SK-N-SH (cell line): ENCODE measurements at regions not wholly inside any gene's neighbourhood (a gene's known extent, or its start where the extent isn't known, plus 50 kb on each side); places are given as distances from the start of the nearest gene placed in this dataset.

Source experiments
- CTCF ChIA-PET: fragments of 300-600, 350-600 bp; formaldehyde crosslinking; extraction: SDS; loops from one replicate; lab custom pipeline; 2021; lab: Yijun Ruan, JAX
- POLR2A ChIA-PET: fragments of 350-600 bp; sonication (Branson Sonifier 250); formaldehyde crosslinking; extraction: SDS; loops from one replicate; lab custom pipeline; 2020; ENCODE audit warnings: antibody characterized with exemption, inconsistent platforms; lab: Yijun Ruan, JAX
- DNase-seq: peaks from one replicate; pipeline ENCODE4 v3.0.0; 2012
- H2AFZ ChIP-seq: fragments of 200-600 bp; sonication (generic); 2 replicates; pipeline ENCODE4 v1.8.1; 2016; ENCODE audit warnings: antibody characterized with exemption, mild to moderate bottlenecking, low read depth
- H3F3A ChIP-seq: fragments of 200-600 bp; sonication (generic); replicated peaks from 2 replicates; pipeline ENCODE3; 2016; ENCODE audit warnings: antibody characterized with exemption, mild to moderate bottlenecking; ENCODE audit not compliant: insufficient read depth
- H3K27ac ChIP-seq, 2 experiments: fragments of 200-500 bp in 1 of 2; fragments of 200-600 bp in 1 of 2; sonication (Bioruptor generic) in 1 of 2; sonication (generic), shearing (Covaris generic) in 1 of 2; 2 replicates each; pipeline versions ENCODE4 v1.5.1 to v1.6.1; 2014 to 2016; ENCODE audit warnings: low read depth in 2 of 2, inconsistent platforms in 1 of 2, low read length in 1 of 2, mild to moderate bottlenecking in 1 of 2, mixed read lengths in 1 of 2
- H3K27me3 ChIP-seq: fragments of 200-600 bp; sonication (generic), shearing (Covaris generic); 2 replicates; pipeline ENCODE4 v1.6.1; 2016; ENCODE audit warnings: mixed run types; ENCODE audit not compliant: insufficient read depth
- H3K36me3 ChIP-seq, 2 experiments: fragments of 200-500 bp in 1 of 2; fragments of 200-600 bp in 1 of 2; sonication (Bioruptor generic) in 1 of 2; sonication (generic) in 1 of 2; replicated peaks in 1 of 2; 2 replicates each; pipeline versions ENCODE3 to v1.5.1; 2014 to 2016; ENCODE audit warnings: low read length in 1 of 2, mild to moderate bottlenecking in 1 of 2; ENCODE audit not compliant: insufficient read depth in 2 of 2, control insufficient read depth in 1 of 2
- H3K4me1 ChIP-seq, 2 experiments: fragments of 200-500 bp in 1 of 2; fragments of 200-600 bp in 1 of 2; sonication (Bioruptor generic) in 1 of 2; sonication (generic), shearing (Covaris generic) in 1 of 2; 2 replicates each; pipeline versions ENCODE4 v1.5.1 to v1.6.1; 2014 to 2016; ENCODE audit warnings: low read depth in 1 of 2, low read length in 1 of 2, mixed run types in 1 of 2; ENCODE audit not compliant: insufficient read depth in 2 of 2, control insufficient read depth in 1 of 2
- H3K4me2 ChIP-seq: fragments of 200-600 bp; sonication (generic), shearing (Covaris generic); 2 replicates; pipeline ENCODE4 v1.6.1; 2017; ENCODE audit warnings: mixed run types
- H3K4me3 ChIP-seq, 2 experiments: fragments of 200-500 bp in 1 of 2; fragments of 200-600 bp in 1 of 2; sonication (Bioruptor generic) in 1 of 2; sonication (generic), shearing (Covaris generic) in 1 of 2; 2 replicates each; pipeline versions ENCODE4 v1.5.1 to v1.8.1; 2014 to 2016; ENCODE audit warnings: low read depth in 2 of 2, inconsistent platforms in 1 of 2, low read length in 1 of 2, mild to moderate bottlenecking in 1 of 2, mixed read lengths in 1 of 2, moderate library complexity in 1 of 2
- H3K79me2 ChIP-seq: fragments of 200-600 bp; sonication (generic); 2 replicates; pipeline ENCODE4 v1.8.1; 2017; ENCODE audit warnings: mild to moderate bottlenecking; ENCODE audit not compliant: insufficient read depth
- H3K9ac ChIP-seq: fragments of 200-600 bp; sonication (generic); 2 replicates; pipeline ENCODE4 v1.6.1; 2017; ENCODE audit warnings: mixed run types
- H3K9me2 ChIP-seq: fragments of 200-600 bp; sonication (generic); 2 replicates; pipeline ENCODE4 v1.6.1; 2017; ENCODE audit warnings: mixed run types
- H3K9me3 ChIP-seq: fragments of 200-600 bp; sonication (generic); 2 replicates; pipeline ENCODE4 v1.6.1; 2017; ENCODE audit warnings: mixed run types, mild to moderate bottlenecking, moderate library complexity
- H4K20me1 ChIP-seq: fragments of 200-600 bp; sonication (generic); 2 replicates; pipeline ENCODE4 v1.6.1; 2017; ENCODE audit warnings: mild to moderate bottlenecking, mixed run types; ENCODE audit not compliant: insufficient read depth
- CHD2 ChIP-seq: fragments of 150-350 bp; IDR thresholded peaks from 2 replicates; pipeline ENCODE4 v1.6.1; 2018; ENCODE audit warnings: low read length; ENCODE audit not compliant: partially characterized antibody
- CTCF ChIP-seq: fragments of 200-600 bp; sonication (generic); IDR thresholded peaks from 2 replicates; pipeline ENCODE4 v1.6.1; 2017; ENCODE audit warnings: antibody characterized with exemption, mild to moderate bottlenecking, moderate library complexity
- ELF1 ChIP-seq: IDR thresholded peaks from 2 replicates; pipeline ENCODE4 v1.4.0; 2012
- EP300 ChIP-seq, 2 experiments: IDR thresholded peaks; 2 replicates each; pipeline versions ENCODE4 v1.4.0 to v1.6.1; 2012; ENCODE audit warnings: borderline replicate concordance in 1 of 2, low read depth in 1 of 2, low read length in 1 of 2
- EZH2phosphoT487 ChIP-seq: fragments of 200-600 bp; sonication (generic); IDR thresholded peaks from 2 replicates; pipeline ENCODE4 v1.6.1; 2017; ENCODE audit warnings: low read depth, mixed run types, mild to moderate bottlenecking, antibody characterized with exemption, moderate library complexity, borderline replicate concordance
- FOSL2 ChIP-seq: IDR thresholded peaks from 2 replicates; pipeline ENCODE4 v1.4.0; 2012; ENCODE audit warnings: low read depth, mild to moderate bottlenecking, moderate library complexity, borderline replicate concordance
- FOXJ3 ChIP-seq: sonication (generic); formaldehyde crosslinking; IDR thresholded peaks from 2 replicates; pipeline ENCODE4 v1.5.1; 2020; ENCODE audit warnings: mild to moderate bottlenecking, missing genetic modification reagents
- FOXM1 ChIP-seq: IDR thresholded peaks from 2 replicates; pipeline ENCODE4 v1.4.0; 2012; ENCODE audit warnings: low read depth, mild to moderate bottlenecking
- GABPA ChIP-seq: IDR thresholded peaks from 2 replicates; pipeline ENCODE4 v1.4.0; 2012; ENCODE audit warnings: low read depth, mild to moderate bottlenecking
- GATA2 ChIP-seq: sonication (generic); formaldehyde crosslinking; IDR thresholded peaks from 2 replicates; pipeline ENCODE4 v1.5.0; 2020; ENCODE audit warnings: mild to moderate bottlenecking, missing genetic modification reagents
- IRF3 ChIP-seq: fragments of 150-350 bp; IDR thresholded peaks from 2 replicates; pipeline ENCODE4 v1.6.1; 2016; ENCODE audit warnings: mild to moderate bottlenecking, low read depth, low read length
- JUND ChIP-seq: IDR thresholded peaks from 2 replicates; pipeline ENCODE4 v1.4.0; 2012
- MXI1 ChIP-seq: IDR thresholded peaks from 2 replicates; pipeline ENCODE4 v1.6.1; 2012; ENCODE audit warnings: mild to moderate bottlenecking, low read depth, low read length, improper control_type of control experiment
- NRF1 ChIP-seq: IDR thresholded peaks from 2 replicates; pipeline ENCODE4 v1.6.1; 2012; ENCODE audit warnings: low read depth, mild to moderate bottlenecking, low read length
- PBX3 ChIP-seq: IDR thresholded peaks from 2 replicates; pipeline ENCODE4; 2012
- POLR2AphosphoS5 ChIP-seq: IDR thresholded peaks from 2 replicates; pipeline ENCODE4 v1.6.1; 2012; ENCODE audit warnings: low read depth, low read length
- RAD21 ChIP-seq: IDR thresholded peaks from 2 replicates; pipeline ENCODE4 v1.6.1; 2012; ENCODE audit warnings: mild to moderate bottlenecking, low read length
- RFX5 ChIP-seq: IDR thresholded peaks from 2 replicates; pipeline ENCODE4 v1.6.1; 2012; ENCODE audit warnings: mild to moderate bottlenecking, improper control_type of control experiment, low read length
- RXRA ChIP-seq: IDR thresholded peaks from 2 replicates; pipeline ENCODE4 v1.4.0; 2012; ENCODE audit warnings: low read depth, mild to moderate bottlenecking, borderline replicate concordance
- SIN3A ChIP-seq: IDR thresholded peaks from 2 replicates; pipeline ENCODE4 v1.6.1; 2012; ENCODE audit warnings: low read depth, mild to moderate bottlenecking, low read length, moderate library complexity, borderline replicate concordance
- TAF1 ChIP-seq: IDR thresholded peaks from 2 replicates; pipeline ENCODE4 v1.6.1; 2012; ENCODE audit warnings: low read depth, mild to moderate bottlenecking, low read length, moderate library complexity, borderline replicate concordance
- TCF12 ChIP-seq: IDR thresholded peaks from 2 replicates; pipeline ENCODE4 v1.4.0; 2012
- TEAD4 ChIP-seq: IDR thresholded peaks from 2 replicates; pipeline ENCODE4 v1.4.0; 2012; ENCODE audit warnings: mild to moderate bottlenecking, borderline replicate concordance; ENCODE audit not compliant: insufficient read depth
- USF1 ChIP-seq: IDR thresholded peaks from 2 replicates; pipeline ENCODE4 v1.4.0; 2012; ENCODE audit warnings: low read depth, borderline replicate concordance
- USF2 ChIP-seq: fragments of 150-350 bp; IDR thresholded peaks from 2 replicates; pipeline ENCODE4 v1.6.1; 2017; ENCODE audit warnings: antibody characterized with exemption, low read length, low read depth, borderline replicate concordance
- YY1 ChIP-seq: IDR thresholded peaks from 2 replicates; pipeline ENCODE4 v1.4.0; 2012; ENCODE audit warnings: low read depth, mild to moderate bottlenecking
- WGBS: methylation state at CpG from one replicate; pipeline ENCODE4 v1.1.6; 2017; ENCODE audit warnings: low lambda C conversion rate; 5-methylcytosine and 5-hydroxymethylcytosine counted together

- TF ChIP-seq YY1 (no peak), CTCF (no peak)
Measured at GRCh38 chr3:110341047-110341446, 730.6 kb upstream of the NECTIN3 start (continued).

GRCh38 chr3:110343376-110343775 is 728.2 kb upstream of the NECTIN3 start:
- Histone ChIP-seq H3K27me3 (no peaks in the 10 kb centered on the region), H3K27ac (peak overlapping the region; percentile 53 to 68; a peak in 3 of 4 replicates), H3K4me2 (peak overlapping the region; percentile 16; the same call in 1 of the 2 replicates), H3K36me3 (no peaks in the 10 kb centered on the region), H2AFZ (no peak overlapping the region), H3K9me3 (no peaks in the 10 kb centered on the region), H3K79me2 (no peaks in the 10 kb centered on the region), H3K9me2 (no peaks in the 10 kb centered on the region), H3K4me3 (no peak overlapping the region), H4K20me1 (no peaks in the 10 kb centered on the region), H3K4me1 (peaks cover 0 to 6% of the 10 kb centered on the region in 2 experiments; a peak in 3 of 4 replicates), H3K9ac (no peak overlapping the region), H3F3A (peaks cover 7% of the 10 kb centered on the region)
- ChIA-PET CTCF (no interaction called here), POLR2A (no interaction called here)
- WGBS, result 24% methylated on average over 3 of the region's 3 CpGs
- DNase-seq, result no peak
- TF ChIP-seq FOXJ3 (no peak), CHD2 (no peak), FOXM1 (peak; percentile 71; the same call in 1 of the 2 replicates), GATA2 (no peak), FOSL2 (peak; percentile 93), PBX3 (peak; percentile 96), TEAD4 (peak; percentile 92), USF1 (no peak), SIN3A (peak; percentile 76; the same call in 1 of the 2 replicates), JUND (peak; percentile 95), TAF1 (no peak), GABPA (no peak), RAD21 (no peak), TCF12 (peak; percentile 99), RFX5 (no peak), MXI1 (no peak), RXRA (peak; percentile 67; the same call in 1 of the 2 replicates), CTCF (no peak), NRF1 (no peak), EP300 (IDR thresholded peaks at IDR 0.05; ENCODE audit: borderline replicate concordance in 1 of 2, low read depth in 1 of 2, low read length in 1 of 2) (peak; percentile 58 to 97), EZH2phosphoT487 (no peak), POLR2AphosphoS5 (peak; percentile 86), ELF1 (0 out of 2 replicates have a peak, but pooled peaks have one; percentile 18), USF2 (no peak), IRF3 (no peak)
